ENCODE measurements at regions not wholly inside any gene's neighbourhood (a gene's known extent, or its start where the extent isn't known, plus 50 kb on each side); places are given as distances from the start of the nearest gene placed in this dataset.

- no peak for TF ChIP-seq EZH2 (IDR thresholded peaks at IDR 0.05)
- TF ChIP-seq POLR2AphosphoS5 (IDR thresholded peaks at IDR 0.05; ENCODE audit: borderline replicate concordance, low read depth, low read length), result no peak
- no peak for TF ChIP-seq FOXP2 (optimal IDR thresholded peaks at IDR 0.05; ENCODE audit: control extremely low read depth, extremely low read length, insufficient read depth)
- no peaks in the 10 kb centered on the region for H3K36me3 ChIP-seq (ENCODE audit: insufficient read depth, low read length)
- H3K9ac ChIP-seq (ENCODE audit: insufficient read length), result no peak overlapping the region
- no peak overlapping the region; the same call in 1 of the 2 replicates for H3K4me3 ChIP-seq
- no peak for DNase-seq (ENCODE audit: low read depth, low spot score)
- H3K27ac ChIP-seq, result no peak overlapping the region
- H3K9me3 ChIP-seq (ENCODE audit: low read depth, low read length), result no peaks in the 10 kb centered on the region
These were observed 797.6 kb downstream of the ADGRL2 start for GRCh38 chr1:82598337-82598736.

DNA sequence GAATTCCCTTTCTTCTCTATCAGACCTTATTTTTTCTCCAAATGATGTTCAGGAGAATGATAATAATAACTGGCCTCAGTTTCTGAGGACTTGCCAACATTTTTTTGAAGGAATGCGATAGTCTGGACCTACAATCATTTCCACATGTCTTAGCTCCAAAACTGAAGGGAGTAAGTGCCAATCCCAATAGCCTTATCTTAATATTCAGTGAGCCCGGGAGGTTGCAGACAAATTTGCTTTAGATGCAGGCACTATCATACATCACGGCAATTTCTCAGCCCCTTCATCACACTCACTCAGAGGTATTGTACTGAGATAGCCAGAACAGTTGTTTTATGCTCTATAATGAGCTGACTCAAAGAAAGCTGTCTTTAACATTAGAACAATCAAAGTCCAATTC, 796.9 kb downstream of the ADGRL2 start:
- H3K9me3 ChIP-seq (ENCODE audit: low read depth, low read length), result no peaks in the 10 kb centered on the region
- no peak overlapping the region for H3K27ac ChIP-seq
- H3K4me3 ChIP-seq, result no peak overlapping the region
- no peaks in the 10 kb centered on the region for H3K36me3 ChIP-seq (ENCODE audit: insufficient read depth, low read length)
- no peak overlapping the region for H3K9ac ChIP-seq (ENCODE audit: insufficient read length)
- DNase-seq (ENCODE audit: low read depth, low spot score), result no peak
- TF ChIP-seq EZH2 (IDR thresholded peaks at IDR 0.05) (no peak), POLR2AphosphoS5 (IDR thresholded peaks at IDR 0.05; ENCODE audit: borderline replicate concordance, low read depth, low read length) (no peak)

DNA sequence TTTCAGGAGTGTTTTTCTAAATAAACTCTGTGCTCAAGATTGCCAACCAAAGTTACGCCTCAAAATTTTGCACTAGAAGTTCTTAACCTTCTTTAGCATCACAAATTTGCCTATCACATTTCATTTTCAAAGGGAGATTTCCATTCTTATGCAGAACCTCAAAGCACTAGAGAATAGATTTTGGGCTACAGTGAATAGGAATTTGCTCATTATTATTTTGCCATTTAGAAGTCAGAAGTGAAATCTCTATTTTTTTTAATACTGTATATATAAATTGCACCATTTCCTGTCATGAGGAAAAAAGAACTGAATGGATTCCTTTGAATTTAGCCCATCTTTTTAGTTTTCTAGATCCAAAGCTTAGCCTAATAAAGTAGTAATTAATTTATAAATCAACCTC, 796.4 kb downstream of the ADGRL2 start:
- Histone ChIP-seq H3K9me3 (ENCODE audit: low read depth, low read length) (no peaks in the 10 kb centered on the region), H3K27ac (no peak overlapping the region), H3K9ac (ENCODE audit: insufficient read length) (no peak overlapping the region), H3K4me3 (no peak overlapping the region), H3K36me3 (ENCODE audit: insufficient read depth, low read length) (no peaks in the 10 kb centered on the region)
- TF ChIP-seq POLR2AphosphoS5 (IDR thresholded peaks at IDR 0.05; ENCODE audit: borderline replicate concordance, low read depth, low read length) (no peak), EZH2 (IDR thresholded peaks at IDR 0.05) (no peak), FOXP2 (optimal IDR thresholded peaks at IDR 0.05; ENCODE audit: control extremely low read depth, extremely low read length, insufficient read depth) (no peak)
- no peak for DNase-seq (ENCODE audit: low read depth, low spot score)

GRCh38 chr1:82593561-82593960, 792.8 kb downstream of the ADGRL2 start:
- H3K9me3 ChIP-seq (ENCODE audit: low read depth, low read length), result no peaks in the 10 kb centered on the region
- no peaks in the 10 kb centered on the region for H3K36me3 ChIP-seq (ENCODE audit: insufficient read depth, low read length)

GRCh38 chr1:82589588-82589987, 788.9 kb downstream of the ADGRL2 start:
- Histone ChIP-seq H3K4me3 (no peak overlapping the region), H3K9ac (ENCODE audit: insufficient read length) (no peak overlapping the region)
- TF ChIP-seq EZH2 (IDR thresholded peaks at IDR 0.05), result no peak
- TF ChIP-seq POLR2AphosphoS5 (IDR thresholded peaks at IDR 0.05; ENCODE audit: borderline replicate concordance, low read depth, low read length), result no peak
- TF ChIP-seq FOXP2 (optimal IDR thresholded peaks at IDR 0.05; ENCODE audit: control extremely low read depth, extremely low read length, insufficient read depth), result no peak

More at GRCh38 chr1:82593561-82593960, 792.8 kb downstream of the ADGRL2 start:
- no peak for TF ChIP-seq POLR2AphosphoS5 (IDR thresholded peaks at IDR 0.05; ENCODE audit: borderline replicate concordance, low read depth, low read length)
- no peak for TF ChIP-seq FOXP2 (optimal IDR thresholded peaks at IDR 0.05; ENCODE audit: control extremely low read depth, extremely low read length, insufficient read depth)
- Histone ChIP-seq H3K27ac (no peak overlapping the region), H3K4me3 (no peak overlapping the region), H3K9ac (ENCODE audit: insufficient read length) (no peak overlapping the region)
- DNase-seq (ENCODE audit: low read depth, low spot score), result no peak

GRCh38 chr1:82587371-82587770, 786.6 kb downstream of the ADGRL2 start:
- Histone ChIP-seq H3K27ac (no peak overlapping the region), H3K9ac (ENCODE audit: insufficient read length) (no peak overlapping the region), H3K9me3 (ENCODE audit: low read depth, low read length) (no peaks in the 10 kb centered on the region), H3K36me3 (ENCODE audit: insufficient read depth, low read length) (no peaks in the 10 kb centered on the region), H3K4me3 (no peak overlapping the region)
- TF ChIP-seq FOXP2 (optimal IDR thresholded peaks at IDR 0.05; ENCODE audit: control extremely low read depth, extremely low read length, insufficient read depth), result no peak
- no peak for TF ChIP-seq EZH2 (IDR thresholded peaks at IDR 0.05)
- TF ChIP-seq POLR2AphosphoS5 (IDR thresholded peaks at IDR 0.05; ENCODE audit: borderline replicate concordance, low read depth, low read length), result no peak
- DNase-seq (ENCODE audit: low read depth, low spot score), result no peak

More at GRCh38 chr1:82589588-82589987, 788.9 kb downstream of the ADGRL2 start:
- Histone ChIP-seq H3K27ac (no peak overlapping the region), H3K36me3 (ENCODE audit: insufficient read depth, low read length) (no peaks in the 10 kb centered on the region), H3K9me3 (ENCODE audit: low read depth, low read length) (no peaks in the 10 kb centered on the region)
- no peak for DNase-seq (ENCODE audit: low read depth, low spot score)

DNA sequence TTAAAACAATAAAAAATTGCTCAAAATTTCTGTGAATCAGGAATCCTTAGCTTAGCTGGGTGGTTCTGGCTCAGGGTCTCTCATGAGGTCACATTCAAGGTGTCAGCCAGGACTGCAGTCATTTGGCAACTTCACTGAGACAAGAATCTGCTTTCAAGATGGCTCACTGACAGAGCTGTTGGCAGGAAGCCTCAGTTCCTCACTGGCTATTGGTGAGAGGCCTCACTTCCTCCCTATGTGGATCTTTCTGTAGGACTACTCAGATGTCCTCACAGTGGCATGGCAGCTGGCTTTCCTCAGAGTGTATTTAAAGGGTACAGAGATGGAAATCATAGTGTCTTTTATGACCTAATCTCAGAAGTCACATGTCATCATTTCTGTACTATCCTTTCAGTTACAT, 785.7 kb downstream of the ADGRL2 start:
- no peak overlapping the region for H3K27ac ChIP-seq
- no peak for DNase-seq (ENCODE audit: low read depth, low spot score)
- H3K9me3 ChIP-seq (ENCODE audit: low read depth, low read length), result no peaks in the 10 kb centered on the region
- no peak for TF ChIP-seq EZH2 (IDR thresholded peaks at IDR 0.05)
- TF ChIP-seq FOXP2 (optimal IDR thresholded peaks at IDR 0.05; ENCODE audit: control extremely low read depth, extremely low read length, insufficient read depth), result no peak
- TF ChIP-seq POLR2AphosphoS5 (IDR thresholded peaks at IDR 0.05; ENCODE audit: borderline replicate concordance, low read depth, low read length), result no peak
- H3K36me3 ChIP-seq (ENCODE audit: insufficient read depth, low read length), result no peaks in the 10 kb centered on the region
- H3K9ac ChIP-seq (ENCODE audit: insufficient read length), result no peak overlapping the region
- H3K4me3 ChIP-seq, result no peak overlapping the region

DNA sequence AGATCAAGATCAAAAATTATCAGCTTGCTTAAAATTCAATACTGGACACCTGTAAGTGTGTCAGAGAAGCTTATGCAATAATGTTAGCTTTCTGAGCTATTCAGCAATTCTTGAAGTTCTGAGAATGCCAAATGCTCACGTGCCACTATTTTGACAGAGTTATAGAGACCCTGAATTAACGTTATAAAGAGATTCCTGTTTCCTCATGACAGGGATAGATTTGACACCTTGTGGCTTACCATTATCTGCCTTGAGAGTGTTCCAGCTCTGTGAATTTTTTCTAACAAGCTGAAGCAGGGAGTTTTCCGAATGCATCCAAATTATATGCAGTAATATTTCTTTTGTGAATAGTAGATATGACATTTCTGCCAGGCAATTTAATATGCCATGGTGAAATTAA, 781.6 kb downstream of the ADGRL2 start:
- DNase-seq (ENCODE audit: low read depth, low spot score), result no peak
- Histone ChIP-seq H3K9me3 (ENCODE audit: low read depth, low read length) (no peaks in the 10 kb centered on the region), H3K27ac (no peak overlapping the region), H3K9ac (ENCODE audit: insufficient read length) (no peak overlapping the region), H3K36me3 (ENCODE audit: insufficient read depth, low read length) (no peaks in the 10 kb centered on the region), H3K4me3 (no peak overlapping the region)
- TF ChIP-seq POLR2AphosphoS5 (IDR thresholded peaks at IDR 0.05; ENCODE audit: borderline replicate concordance, low read depth, low read length) (no peak), EZH2 (IDR thresholded peaks at IDR 0.05) (no peak)

GRCh38 chr1:82578086-82578726, 777.5 kb downstream of the ADGRL2 start:
- Histone ChIP-seq H3K36me3 (ENCODE audit: insufficient read depth, low read length) (no peaks in the 10 kb centered on the region), H3K4me3 (no peak overlapping the region), H3K9me3 (ENCODE audit: low read depth, low read length) (no peaks in the 10 kb centered on the region), H3K27ac (no peak overlapping the region), H3K9ac (ENCODE audit: insufficient read length) (no peak overlapping the region)
- DNase-seq (ENCODE audit: low read depth, low spot score), result no peak
- no peak for TF ChIP-seq FOXP2 (optimal IDR thresholded peaks at IDR 0.05; ENCODE audit: control extremely low read depth, extremely low read length, insufficient read depth)
- no peak for TF ChIP-seq EZH2 (IDR thresholded peaks at IDR 0.05)
- no peak for TF ChIP-seq POLR2AphosphoS5 (IDR thresholded peaks at IDR 0.05; ENCODE audit: borderline replicate concordance, low read depth, low read length)

Data from SK-N-MC (cell line).